ENCODE measurements at regions not wholly inside any gene's neighbourhood (a gene's known extent, or its start where the extent isn't known, plus 50 kb on each side); places are given as distances from the start of the nearest gene placed in this dataset.
"Not testable (repeated sequence)": the region's sequence is repeated elsewhere in the genome, so short reads cannot be mapped to it uniquely, and the experiment has no call there.

GRCh38 chrX:40872351-40872750, 137.0 kb upstream of the MED14 start:
- no peak for TF ChIP-seq CTCF (IDR thresholded peaks at IDR 0.05; ENCODE audit: insufficient read depth, low read length, severe bottlenecking)
- no peak for FAIRE-seq
- DNase-seq (ENCODE audit: low read depth): no peak
- Histone ChIP-seq H3K4me3 (ENCODE audit: low read depth, low read length) (no peak overlapping the region), H3K36me3 (ENCODE audit: control insufficient read depth, insufficient read depth, low read length) (no peaks in the 10 kb centered on the region), H3K27me3 (ENCODE audit: control insufficient read depth, insufficient read depth, low read length) (no peaks in the 10 kb centered on the region)

- DNase-seq (ENCODE audit: low read depth) (no peak), FAIRE-seq (no peak)
- Histone ChIP-seq H3K4me3 (ENCODE audit: low read depth, low read length) (no peak overlapping the region), H3K27me3 (ENCODE audit: control insufficient read depth, insufficient read depth, low read length) (no peaks in the 10 kb centered on the region), H3K36me3 (ENCODE audit: control insufficient read depth, insufficient read depth, low read length) (no peaks in the 10 kb centered on the region)
- no peak for TF ChIP-seq CTCF (IDR thresholded peaks at IDR 0.05; ENCODE audit: insufficient read depth, low read length, severe bottlenecking)
Measured at GRCh38 chrX:40875476-40875875, 140.1 kb upstream of the MED14 start.

GRCh38 chrX:40877887-40878286, 142.5 kb upstream of the MED14 start:
- no peak overlapping the region for H3K4me3 ChIP-seq (ENCODE audit: low read depth, low read length)
- TF ChIP-seq CTCF (IDR thresholded peaks at IDR 0.05; ENCODE audit: insufficient read depth, low read length, severe bottlenecking): peak; percentile 2
- DNase-seq (ENCODE audit: low read depth) (peak; percentile 23), FAIRE-seq (no peak)
- no peaks in the 10 kb centered on the region for H3K27me3 ChIP-seq (ENCODE audit: control insufficient read depth, insufficient read depth, low read length)
- H3K36me3 ChIP-seq (ENCODE audit: control insufficient read depth, insufficient read depth, low read length): no peaks in the 10 kb centered on the region

GRCh38 chrX:40878766-40879165, 143.4 kb upstream of the MED14 start:
- no peak for DNase-seq (ENCODE audit: low read depth)
- H3K27me3 ChIP-seq (ENCODE audit: control insufficient read depth, insufficient read depth, low read length): no peaks in the 10 kb centered on the region
- H3K4me3 ChIP-seq (ENCODE audit: low read depth, low read length): no peak overlapping the region
- no peak for TF ChIP-seq CTCF (IDR thresholded peaks at IDR 0.05; ENCODE audit: insufficient read depth, low read length, severe bottlenecking)
- no peak for FAIRE-seq
- no peaks in the 10 kb centered on the region for H3K36me3 ChIP-seq (ENCODE audit: control insufficient read depth, insufficient read depth, low read length)

GRCh38 chrX:40879172-40879571, 143.8 kb upstream of the MED14 start:
- H3K36me3 ChIP-seq (ENCODE audit: control insufficient read depth, insufficient read depth, low read length); FAIRE-seq; H3K4me3 ChIP-seq (ENCODE audit: low read depth, low read length); DNase-seq (ENCODE audit: low read depth); H3K27me3 ChIP-seq (ENCODE audit: control insufficient read depth, insufficient read depth, low read length): not testable (repeated sequence)

- H3K4me3 ChIP-seq (ENCODE audit: low read depth, low read length): no peak overlapping the region
- H3K27me3 ChIP-seq (ENCODE audit: control insufficient read depth, insufficient read depth, low read length): no peaks in the 10 kb centered on the region
- no peaks in the 10 kb centered on the region for H3K36me3 ChIP-seq (ENCODE audit: control insufficient read depth, insufficient read depth, low read length)
- no peak for TF ChIP-seq CTCF (IDR thresholded peaks at IDR 0.05; ENCODE audit: insufficient read depth, low read length, severe bottlenecking)
- DNase-seq (ENCODE audit: low read depth) (no peak), FAIRE-seq (no peak)
Measured at GRCh38 chrX:40880712-40881111, 145.4 kb upstream of the MED14 start.
